ENCODE measurements at regions not wholly inside any gene's neighbourhood (a gene's known extent, or its start where the extent isn't known, plus 50 kb on each side); places are given as distances from the start of the nearest gene placed in this dataset.

- TF ChIP-seq POLR2A (IDR thresholded peaks at IDR 0.05; ENCODE audit: low read length) (no peak), GATA1 (IDR thresholded peaks at IDR 0.05; ENCODE audit: low read depth, low read length) (no peak)
Measured at GRCh38 chr13:111013196-111013595, 98.3 kb upstream of the ANKRD10 start.
